NB4 (cell line): ENCODE measurements at regions not wholly inside any gene's neighbourhood (a gene's known extent, or its start where the extent isn't known, plus 50 kb on each side); places are given as distances from the start of the nearest gene placed in this dataset.
"Not testable (repeated sequence)": the region's sequence is repeated elsewhere in the genome, so short reads cannot be mapped to it uniquely, and the experiment has no call there.

Source experiments
- CTCF ChIP-seq: IDR thresholded peaks from one replicate; pipeline ENCODE4 v1.5.1; 2012; ENCODE audit warnings: low read depth, low read length
- MYC ChIP-seq: IDR thresholded peaks from 2 replicates; pipeline ENCODE4 v1.6.1; 2011; ENCODE audit warnings: low read depth, low read length
- POLR2A ChIP-seq: IDR thresholded peaks from 2 replicates; pipeline ENCODE4 v1.6.1; 2011; ENCODE audit warnings: mild to moderate bottlenecking; ENCODE audit not compliant: insufficient read length; ENCODE audit errors: extremely low read depth

- not testable (repeated sequence) for TF ChIP-seq CTCF, POLR2A, MYC
Measured at GRCh38 chr1:193877920-193878319, 691.5 kb upstream of the B3GALT2 start.
